GM19043 (cell line): ENCODE measurements at regions not wholly inside any gene's neighbourhood (a gene's known extent, or its start where the extent isn't known, plus 50 kb on each side); places are given as distances from the start of the nearest gene placed in this dataset.
A peak's percentile ranks its signal among the peaks of the same experiment; 100 is the strongest.

Experiments
- ATAC-seq: cut with Tn5 transposase; IDR thresholded peaks from one replicate; pipeline ENCODE4 v1.9.1; 2021; ENCODE audit warnings: low read depth; ENCODE audit not compliant: unreplicated experiment

DNA sequence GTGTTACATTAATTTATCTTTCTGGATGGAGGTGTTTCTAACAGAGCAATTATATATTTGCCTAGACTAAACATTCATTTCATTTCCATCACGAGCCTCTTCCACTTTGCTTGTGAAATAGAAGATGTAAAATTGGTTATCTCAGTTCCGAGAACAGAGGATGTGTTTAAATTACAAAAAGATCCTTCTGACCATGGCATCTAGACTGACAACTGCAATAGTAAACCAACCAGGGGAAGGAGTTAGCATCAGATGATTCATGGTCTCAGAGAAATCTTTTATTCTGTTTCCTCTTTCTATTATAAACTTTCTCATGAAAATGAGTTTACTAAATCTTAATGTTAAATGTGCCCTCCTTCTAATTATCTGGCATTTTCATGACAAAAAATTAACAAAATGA, 149.8 kb upstream of the WDR11 start:
- no peak for ATAC-seq

DNA sequence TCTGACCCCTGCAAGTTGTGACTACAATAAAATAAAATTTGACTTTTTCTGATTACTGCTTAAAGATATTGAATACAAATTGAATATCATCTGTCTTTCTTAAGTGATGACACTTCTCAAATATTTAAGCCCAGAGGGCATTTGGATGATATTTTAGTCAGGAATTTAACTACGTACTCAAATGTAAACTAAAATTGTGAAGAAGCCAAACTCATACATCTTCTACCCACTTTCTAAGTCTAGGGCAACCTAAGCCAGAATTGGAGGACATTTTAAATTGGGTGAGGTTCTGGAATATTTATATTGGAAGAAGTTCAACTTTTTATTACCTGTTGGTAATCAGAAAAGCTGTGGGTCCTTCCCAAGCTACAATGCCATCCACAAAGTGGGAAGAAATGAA, 149.1 kb upstream of the WDR11 start:
- ATAC-seq, result no peak

DNA sequence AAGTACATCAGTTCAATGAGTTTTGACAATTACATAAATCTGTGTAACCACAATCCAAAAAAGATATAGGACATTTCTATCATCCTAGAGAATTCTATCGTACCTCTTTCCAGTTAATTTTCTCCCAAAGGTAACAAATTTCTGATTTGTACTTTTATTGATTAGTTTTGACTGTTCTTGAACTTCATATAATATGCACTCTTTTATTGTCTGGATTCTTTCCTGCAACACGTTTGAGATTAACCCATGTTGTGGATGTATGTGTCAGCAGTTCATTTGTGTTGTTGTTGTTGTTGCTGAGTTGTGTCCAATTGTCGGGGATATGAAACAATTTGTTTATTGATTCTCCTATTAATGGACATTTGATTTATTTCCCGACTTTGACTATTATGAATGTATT, 145.9 kb upstream of the WDR11 start:
- ATAC-seq, result no peak

DNA sequence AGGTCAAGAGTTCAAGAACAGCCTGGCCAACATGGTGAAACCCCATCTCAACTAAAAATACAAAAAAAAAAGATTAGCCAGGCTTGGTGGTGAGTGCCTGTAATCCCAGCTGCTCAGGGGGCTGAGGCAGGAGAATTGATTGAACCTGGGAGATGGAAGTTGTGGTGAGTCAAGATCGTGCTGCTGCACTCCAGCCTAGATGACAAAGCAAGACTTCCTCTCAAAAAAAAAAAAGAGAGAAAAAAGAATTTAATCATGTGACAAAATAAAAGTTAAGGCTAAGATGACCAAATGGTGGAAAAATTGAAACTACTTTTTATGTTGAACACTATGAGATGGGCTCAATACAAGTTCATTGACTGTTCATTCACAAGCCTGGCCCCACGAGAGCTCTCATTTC, 141.1 kb upstream of the WDR11 start:
- ATAC-seq, result no peak

DNA sequence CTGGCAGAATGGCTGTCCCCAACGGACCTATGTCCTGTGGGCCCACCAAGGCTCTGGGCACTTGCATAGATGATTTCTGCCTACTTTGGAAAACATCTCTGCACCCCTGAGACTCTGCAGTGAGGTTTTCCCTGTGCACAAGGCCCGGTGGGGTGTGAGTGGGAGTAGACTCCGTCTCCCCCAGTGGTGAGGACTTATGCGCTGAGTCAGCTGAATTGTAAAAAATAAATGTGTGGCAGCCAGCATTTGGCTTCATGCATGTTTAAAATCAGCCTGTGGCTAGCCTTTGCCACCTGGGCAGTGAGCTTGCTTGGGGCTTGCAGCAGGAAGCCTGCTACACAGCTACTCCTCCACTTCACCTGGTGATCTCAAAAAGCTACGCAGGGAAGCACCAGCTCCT, 139.3 kb upstream of the WDR11 start:
- no peak for ATAC-seq

DNA sequence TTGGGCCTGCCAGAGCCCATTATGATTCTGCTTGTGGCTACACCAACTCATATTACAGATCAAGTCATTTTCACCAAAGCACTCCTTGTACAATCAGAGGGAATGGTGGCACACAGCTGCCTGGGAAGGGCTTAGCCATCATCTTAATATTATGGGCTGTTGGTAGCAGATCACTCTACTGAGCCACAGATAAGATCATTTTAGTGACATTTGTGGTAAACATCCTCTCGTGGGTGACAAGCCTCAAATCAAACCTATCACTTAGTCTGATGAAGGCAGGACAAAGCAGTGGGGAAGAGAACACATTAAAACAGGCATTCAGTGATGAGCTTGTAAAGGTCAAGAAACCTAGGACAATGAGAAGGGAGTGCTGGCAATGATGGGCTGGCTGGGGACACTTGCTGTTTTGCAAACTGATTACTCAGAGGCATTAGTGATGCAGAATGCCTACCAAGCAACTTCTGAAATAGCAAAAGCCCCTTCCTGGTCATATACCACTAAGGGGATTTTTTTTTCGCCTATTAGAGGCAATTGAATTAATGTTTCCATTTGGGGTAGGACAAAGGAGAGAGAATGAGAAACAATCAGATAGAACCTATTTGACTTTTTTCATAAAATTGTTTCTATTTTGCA, 137.5 kb upstream of the WDR11 start:
- no peak for ATAC-seq

DNA sequence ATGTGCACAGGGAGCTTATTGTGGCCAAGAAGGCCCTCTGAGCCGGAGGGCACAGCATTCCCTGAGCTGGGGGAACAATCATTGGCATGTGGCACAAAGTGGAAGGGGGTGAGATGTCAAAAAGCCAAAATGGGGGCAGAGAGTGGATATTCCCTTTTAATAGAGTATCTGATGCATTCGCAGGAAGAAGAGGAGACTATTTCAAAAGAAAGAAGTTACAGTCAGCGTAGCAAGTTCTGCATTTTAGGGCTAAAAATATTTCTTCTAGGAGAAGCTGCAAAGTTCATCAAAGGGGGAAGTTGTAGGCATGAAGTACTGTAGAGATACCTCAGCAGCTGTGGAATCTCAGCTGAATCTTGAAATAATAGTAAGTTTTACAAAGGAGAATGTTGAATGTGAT, 136.0 kb upstream of the WDR11 start:
- no peak for ATAC-seq

DNA sequence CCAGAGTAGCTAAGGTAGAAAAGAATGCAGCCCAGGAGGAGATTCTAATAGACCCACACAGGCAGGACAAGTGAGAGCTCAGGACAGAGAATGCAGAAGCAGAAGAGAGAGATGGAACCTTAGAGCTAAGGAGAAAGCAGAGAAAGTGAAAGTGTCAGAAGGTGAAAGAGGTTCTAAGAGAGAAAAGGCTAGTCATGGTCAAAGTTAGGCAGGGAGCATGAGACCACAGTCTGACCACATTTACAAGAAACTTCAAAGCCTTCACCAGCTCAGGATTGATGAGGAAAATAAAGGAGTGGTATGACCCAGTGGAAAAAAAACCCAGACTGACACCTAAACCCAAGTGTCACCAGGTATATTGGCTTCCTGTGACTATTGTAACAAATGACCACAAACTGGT, 131.8 kb upstream of the WDR11 start:
- peak; percentile 87 for ATAC-seq

DNA sequence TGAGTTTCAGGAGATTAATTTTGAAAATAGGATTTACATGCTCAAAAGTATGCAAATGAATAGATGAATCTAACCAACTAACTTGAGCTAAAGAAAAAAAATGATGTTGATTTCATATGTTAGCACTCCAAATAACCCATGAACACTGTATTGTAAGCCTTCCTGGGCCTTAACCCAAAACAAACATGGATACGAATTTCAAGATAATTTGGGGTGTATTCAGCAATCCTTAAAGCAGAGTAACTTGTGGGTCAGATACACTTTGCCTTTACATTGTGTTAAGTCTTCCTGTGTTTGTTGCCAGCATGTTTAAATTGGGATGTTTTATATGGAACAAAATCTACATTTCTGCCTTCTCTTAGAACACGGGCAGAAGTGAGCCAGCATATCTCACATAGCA, 124.2 kb upstream of the WDR11 start:
- no peak for ATAC-seq

DNA sequence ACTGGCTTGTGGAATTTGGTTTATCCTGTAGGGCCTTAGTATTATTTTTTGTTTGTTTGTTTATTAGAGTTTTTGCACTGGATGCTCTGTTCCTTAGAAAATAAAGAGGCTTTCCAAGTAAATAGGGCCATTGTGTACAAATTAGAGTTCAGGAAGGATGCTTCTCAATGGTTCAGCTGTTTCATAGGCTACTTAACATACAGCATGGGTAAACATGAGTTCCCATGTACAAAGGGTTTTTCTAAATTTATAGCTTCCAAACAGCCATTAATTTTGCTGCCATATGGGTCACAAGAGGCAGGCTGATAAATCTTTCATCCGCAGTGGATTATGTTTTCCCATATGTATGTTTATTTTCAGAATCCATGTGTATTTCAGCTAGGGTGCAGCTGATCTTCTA, 121.6 kb upstream of the WDR11 start:
- ATAC-seq, result no peak

DNA sequence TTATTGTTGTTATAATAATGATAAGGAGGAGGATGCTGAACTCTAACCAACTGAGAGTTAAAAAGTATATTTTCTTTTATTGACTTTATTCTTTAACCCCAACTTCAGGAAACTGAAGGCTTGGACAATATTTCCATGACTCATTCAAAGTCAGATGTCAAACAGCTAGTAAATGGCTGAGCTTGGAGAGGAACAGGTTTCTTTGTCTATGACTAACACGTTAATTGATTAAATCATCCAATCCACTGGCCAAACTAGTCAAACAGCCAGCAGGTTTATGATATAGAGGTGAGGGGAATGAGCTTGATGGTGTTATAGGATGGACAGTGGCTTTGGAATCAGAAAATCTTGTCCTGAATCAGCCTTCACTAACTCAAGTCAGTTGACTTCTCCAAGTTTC, 119.1 kb upstream of the WDR11 start:
- ATAC-seq, result no peak

DNA sequence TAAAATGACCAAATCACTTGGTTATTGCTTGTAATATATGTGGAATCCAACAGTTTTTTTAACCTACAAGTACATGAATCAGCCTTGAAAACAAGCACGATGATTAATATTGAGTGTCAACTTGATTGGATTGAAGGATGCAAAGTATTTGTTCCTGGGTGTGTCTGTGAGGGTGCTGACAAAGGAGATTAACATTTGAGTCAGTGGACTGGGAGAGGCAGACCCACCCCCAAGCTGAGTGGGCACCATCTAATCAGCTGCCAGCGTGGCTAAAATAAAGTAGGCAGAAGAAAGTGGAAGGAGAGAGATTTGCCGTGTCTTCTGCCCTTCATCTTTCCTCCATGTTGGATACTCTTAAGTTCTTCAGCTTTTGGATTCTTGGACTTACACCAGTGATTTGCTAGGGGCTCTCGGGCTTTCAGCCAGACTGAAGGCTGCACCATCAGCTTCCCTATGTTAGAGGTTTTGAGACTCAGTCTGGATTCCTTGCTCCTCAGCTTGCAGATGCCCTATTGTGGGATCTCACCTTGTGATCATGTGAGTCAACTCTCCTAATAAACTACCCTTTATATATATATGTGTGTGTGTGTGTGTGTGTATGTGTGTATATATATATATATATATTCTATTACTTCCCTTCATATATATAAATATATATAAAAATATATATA, 118.4 kb upstream of the WDR11 start:
- ATAC-seq, result no peak

DNA sequence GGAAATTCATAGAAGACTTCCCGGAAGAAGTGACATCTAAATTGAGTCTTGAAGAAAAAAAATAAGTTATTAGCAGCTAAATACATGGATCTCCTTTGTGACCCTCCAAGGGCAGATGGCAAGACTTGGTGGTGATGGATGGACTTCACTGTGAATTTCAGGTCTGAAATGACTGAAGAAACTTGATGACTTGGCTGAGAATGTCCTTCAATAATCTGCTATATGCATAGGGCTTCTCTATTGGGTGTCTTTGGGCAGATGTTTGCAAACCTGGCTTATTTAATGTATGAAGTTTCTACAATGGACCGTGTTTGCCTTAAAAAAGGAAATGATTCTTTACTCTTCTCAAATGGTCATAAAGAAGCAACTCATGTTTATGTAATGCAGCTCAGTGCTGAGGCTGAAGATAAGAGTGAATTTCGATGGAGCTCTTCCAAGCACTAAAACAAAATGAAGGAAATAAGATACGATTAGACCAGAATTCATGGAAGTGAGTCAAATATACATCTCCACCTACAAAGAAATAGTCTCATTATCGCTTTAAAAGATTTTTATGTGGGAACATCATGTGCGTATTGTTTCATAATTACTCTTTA, 116.6 kb upstream of the WDR11 start:
- ATAC-seq, result no peak

DNA sequence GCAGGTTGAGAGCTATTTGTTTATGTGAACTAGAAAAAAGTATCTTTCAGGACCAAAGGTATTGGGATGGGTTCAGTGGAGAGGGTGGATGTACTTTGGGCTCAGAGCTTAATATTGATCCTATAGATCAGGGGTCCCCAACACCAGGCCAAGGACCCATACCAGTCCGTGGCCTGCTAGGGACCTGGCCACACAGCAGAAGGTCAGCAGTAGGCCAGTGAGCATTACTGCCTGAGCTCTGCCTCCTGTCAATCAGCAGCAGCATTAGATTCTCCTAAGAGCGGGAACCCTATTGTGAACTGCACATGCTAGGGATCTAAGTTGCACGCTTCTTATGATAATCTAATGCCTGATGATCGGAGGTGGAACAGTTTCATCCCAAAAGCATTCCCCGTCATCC, 115.8 kb upstream of the WDR11 start:
- no peak for ATAC-seq

DNA sequence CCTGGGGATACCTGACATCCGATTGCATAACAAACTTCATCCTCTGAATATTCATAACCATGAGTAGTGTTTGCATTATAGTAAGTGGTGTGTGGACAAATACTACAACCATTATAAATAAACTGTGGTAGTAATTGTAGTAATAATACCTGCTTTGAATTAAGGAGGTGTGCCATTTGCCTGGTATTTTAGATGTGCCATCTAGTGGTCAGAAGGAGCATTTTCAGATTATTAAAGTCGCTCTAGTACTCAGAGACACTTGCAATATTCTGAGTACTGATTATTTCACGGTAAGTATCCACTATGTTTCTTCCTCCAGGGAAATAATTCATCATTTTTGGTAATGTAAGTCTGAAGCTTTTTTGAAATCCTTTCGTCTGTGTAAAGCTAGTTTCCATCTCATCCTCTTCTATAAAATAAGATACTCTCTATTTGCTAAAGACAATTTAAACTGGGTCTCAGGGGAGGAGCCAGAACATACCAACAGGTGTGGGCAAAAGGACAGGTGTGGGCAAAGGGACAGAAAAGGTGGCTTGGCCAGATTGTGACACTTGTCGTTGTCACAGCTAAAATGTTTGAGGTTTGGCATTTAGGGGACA, 115.3 kb upstream of the WDR11 start:
- peak; percentile 59 for ATAC-seq

DNA sequence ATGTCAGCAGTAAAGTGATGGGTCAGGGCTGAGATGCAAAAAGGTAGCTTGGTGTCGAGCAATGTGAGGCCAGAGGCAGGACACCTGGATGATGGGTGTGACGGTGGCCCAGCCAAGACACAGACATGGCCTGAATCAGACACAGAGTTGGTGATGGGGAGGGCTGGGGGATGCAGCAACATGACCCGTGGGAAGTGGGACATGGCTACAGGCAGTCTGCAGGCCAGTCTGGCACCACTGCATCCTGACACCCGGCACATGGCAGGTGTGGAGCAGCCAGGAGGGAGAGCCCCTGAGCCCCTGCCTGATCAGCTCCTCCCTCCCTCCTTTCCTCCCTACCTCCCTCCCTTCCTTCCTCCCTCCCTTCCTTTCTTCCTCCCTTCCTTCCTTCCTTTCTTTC, 114.8 kb upstream of the WDR11 start:
- no peak for ATAC-seq

DNA sequence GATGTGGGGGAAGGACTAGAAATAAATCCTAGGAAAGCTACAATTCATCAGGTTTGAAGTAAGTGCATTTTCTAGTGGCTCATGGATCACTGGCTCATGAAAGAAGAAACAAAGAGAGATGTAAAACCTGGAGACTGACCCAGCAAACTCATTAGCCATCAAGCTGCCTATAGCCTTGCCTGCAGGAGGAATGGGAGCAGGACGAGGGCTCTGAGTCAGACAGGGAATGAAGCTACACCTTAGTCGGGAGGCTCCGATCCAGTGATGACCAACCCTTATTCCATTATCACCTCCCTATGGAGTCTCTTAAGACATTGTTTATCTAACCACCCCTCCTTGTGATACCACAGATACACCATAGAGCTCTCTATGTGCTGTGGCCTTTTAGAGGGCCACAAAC, 112.5 kb upstream of the WDR11 start:
- no peak for ATAC-seq

DNA sequence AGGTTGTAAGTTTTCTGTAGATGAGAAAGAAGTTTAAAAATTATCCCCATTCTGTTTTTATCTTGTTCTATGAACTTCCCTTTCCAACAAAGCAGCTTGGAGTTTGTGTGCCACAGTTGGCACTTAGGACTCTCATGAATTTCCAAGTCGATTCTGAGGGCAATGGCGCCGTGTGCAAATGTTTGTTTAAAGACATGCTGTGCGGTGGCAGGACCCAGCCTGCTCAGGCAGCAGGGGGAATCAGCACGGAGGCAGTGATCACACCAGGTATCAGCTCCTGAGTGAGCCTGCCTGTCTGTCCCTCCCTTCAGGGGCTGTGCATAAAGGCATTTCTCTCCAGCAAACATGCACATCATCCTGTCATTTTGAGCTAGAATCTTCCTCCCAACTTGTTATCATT, 109.8 kb upstream of the WDR11 start:
- no peak for ATAC-seq

DNA sequence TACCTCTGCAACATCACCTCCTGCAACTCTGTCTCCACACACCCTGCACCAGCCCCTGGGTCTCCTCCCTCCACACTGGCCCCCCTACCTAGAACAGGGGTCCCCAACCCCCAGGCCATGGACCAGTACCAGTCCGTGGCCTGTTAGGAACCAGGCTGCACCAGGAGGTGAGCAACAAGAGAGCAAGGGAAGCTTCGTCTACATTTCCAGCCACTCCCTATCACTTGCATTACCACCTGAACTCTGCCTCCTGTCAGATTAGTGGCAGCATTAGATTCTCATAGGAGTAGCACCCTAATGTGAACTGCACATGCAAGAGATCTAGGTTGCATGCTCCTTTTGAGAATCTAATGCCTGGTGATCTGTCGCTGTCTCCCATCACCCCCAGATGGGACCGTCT, 108.8 kb upstream of the WDR11 start:
- no peak for ATAC-seq

DNA sequence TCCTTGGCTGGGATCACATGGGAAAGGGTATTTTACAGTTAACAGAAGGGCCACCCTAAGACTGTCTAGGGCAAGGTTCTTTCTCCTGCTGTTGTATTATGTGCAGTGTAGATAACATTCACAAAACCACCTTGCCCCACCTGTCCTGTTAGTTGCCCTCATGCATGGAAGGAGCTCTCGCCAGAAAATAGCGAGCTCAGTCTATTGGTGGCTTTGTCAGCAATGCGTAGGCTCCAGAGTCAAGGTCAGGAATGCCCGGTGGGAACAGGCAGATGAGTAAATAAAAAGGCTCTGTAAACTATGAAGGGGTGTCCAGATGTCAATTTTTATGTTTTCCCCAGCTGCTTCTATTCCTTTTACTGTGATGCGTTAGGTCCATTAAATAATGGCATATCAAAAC, 107.1 kb upstream of the WDR11 start:
- no peak for ATAC-seq

DNA sequence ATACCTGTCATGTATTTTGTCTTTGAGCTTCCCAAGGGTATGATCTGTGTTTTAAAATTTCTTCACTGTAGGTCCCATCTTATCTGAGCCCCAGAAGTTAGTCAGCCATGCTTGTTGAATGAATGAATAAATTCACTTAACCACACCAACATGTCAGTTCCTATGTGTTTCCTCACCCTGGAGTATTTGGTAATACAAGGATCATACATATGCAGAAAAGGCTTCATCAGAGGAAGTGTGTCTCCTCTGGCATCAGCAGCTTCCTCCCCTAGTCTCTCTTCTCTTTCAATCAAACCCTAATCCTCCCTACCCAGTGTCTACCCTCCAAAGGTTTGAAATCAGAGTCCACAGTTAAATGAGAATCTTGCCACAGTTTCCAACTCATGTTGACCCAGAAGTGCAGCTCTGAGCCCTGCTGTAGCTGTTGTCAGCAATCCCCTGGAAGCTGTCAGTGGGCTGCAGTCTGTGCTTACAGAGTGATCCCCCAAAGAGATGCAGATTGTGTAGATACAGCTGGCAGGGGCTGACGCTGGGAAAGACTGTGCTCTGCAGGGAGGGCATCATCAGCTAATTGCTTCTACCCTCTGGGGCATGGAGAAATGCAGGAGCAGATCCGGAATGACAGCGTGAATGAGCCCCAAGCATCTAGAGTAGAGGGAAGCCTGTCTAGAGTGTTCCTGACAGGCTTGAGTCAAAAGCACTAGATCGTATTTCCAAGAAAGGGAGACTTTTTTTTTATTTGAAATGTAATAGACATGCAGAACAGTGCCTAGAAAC, 105.0 kb upstream of the WDR11 start:
- no peak for ATAC-seq
